GM23338 (cell line): ENCODE measurements at regions not wholly inside any gene's neighbourhood (a gene's known extent, or its start where the extent isn't known, plus 50 kb on each side); places are given as distances from the start of the nearest gene placed in this dataset.

ENCODE experiments used
- ATAC-seq: fragments of 200-7000 bp; cut with Tn5 transposase; 3 replicates; pipeline ENCODE4 v1.9.1; 2020
- DNase-seq: peaks from one replicate; pipeline ENCODE4 v3.0.0-alpha.2; 2015; ENCODE audit warnings: low spot score
- H2AFZ ChIP-seq: fragments of 200-600 bp; sonication (generic); 2 replicates; pipeline ENCODE4 v1.8.0; 2016; ENCODE audit warnings: antibody characterized with exemption, mild to moderate bottlenecking, moderate library complexity
- H3F3A ChIP-seq: fragments of 200-600 bp; sonication (generic); replicated peaks from 2 replicates; pipeline ENCODE4 v1.8.0; 2017; ENCODE audit warnings: antibody characterized with exemption, mixed run types, low read depth
- H3K27ac ChIP-seq: fragments of 200-600 bp; sonication (generic); 2 replicates; pipeline ENCODE4 v1.6.1; 2016; ENCODE audit warnings: low read depth
- H3K27me3 ChIP-seq: fragments of 200-600 bp; sonication (generic); 2 replicates; pipeline ENCODE4 v1.8.0; 2016; ENCODE audit warnings: mild to moderate bottlenecking, mixed run types, moderate library complexity; ENCODE audit not compliant: insufficient read depth
- H3K36me3 ChIP-seq: fragments of 200-600 bp; sonication (generic); 2 replicates; pipeline ENCODE4 v1.8.0; 2016; ENCODE audit warnings: mild to moderate bottlenecking; ENCODE audit not compliant: insufficient read depth
- H3K4me1 ChIP-seq: fragments of 200-600 bp; sonication (generic); 2 replicates; pipeline ENCODE4 v1.8.0; 2016; ENCODE audit warnings: mild to moderate bottlenecking, moderate library complexity; ENCODE audit not compliant: insufficient read depth
- H3K4me2 ChIP-seq: fragments of 200-600 bp; sonication (generic); 2 replicates; pipeline ENCODE4 v1.7.1; 2017; ENCODE audit warnings: mixed run types
- H3K4me3 ChIP-seq: fragments of 200-600 bp; sonication (generic); 2 replicates; pipeline ENCODE4 v1.6.1; 2016; ENCODE audit warnings: mixed run types
- H3K79me2 ChIP-seq: fragments of 200-600 bp; sonication (generic); replicated peaks from 2 replicates; pipeline ENCODE4 v1.8.0; 2017; ENCODE audit warnings: mild to moderate bottlenecking; ENCODE audit not compliant: insufficient read depth
- H3K9me2 ChIP-seq: fragments of 200-600 bp; sonication (generic); 2 replicates; pipeline ENCODE4 v1.8.0; 2017; ENCODE audit not compliant: insufficient read depth
- H4K20me1 ChIP-seq: fragments of 200-600 bp; sonication (generic); replicated peaks from 2 replicates; pipeline ENCODE4 v1.8.0; 2017; ENCODE audit warnings: mild to moderate bottlenecking; ENCODE audit not compliant: insufficient read depth
- H3K27ac Mint-ChIP-seq: 2 replicates; pipeline ENCODE4 v1.8.0; 2020; ENCODE audit warnings: inconsistent platforms, mild to moderate bottlenecking, moderate library complexity, mixed read lengths
- H3K27me3 Mint-ChIP-seq: 3 replicates; pipeline ENCODE4 v1.8.0; 2022; ENCODE audit warnings: low read depth, mild to moderate bottlenecking, moderate library complexity, mixed read lengths, inconsistent platforms; ENCODE audit not compliant: insufficient read depth, poor library complexity
- H3K36me3 Mint-ChIP-seq: 3 replicates; pipeline ENCODE4 v1.8.0; 2021; ENCODE audit warnings: low read depth, mild to moderate bottlenecking, inconsistent platforms, moderate library complexity, mixed read lengths
- H3K4me1 Mint-ChIP-seq: 3 replicates; pipeline ENCODE4 v1.8.0; 2020; ENCODE audit warnings: mild to moderate bottlenecking, inconsistent platforms, mixed read lengths
- H3K4me3 Mint-ChIP-seq: 3 replicates; pipeline ENCODE4 v1.8.0; 2021; ENCODE audit warnings: moderate library complexity, mild to moderate bottlenecking, inconsistent platforms, mixed read lengths
- H3K9me3 Mint-ChIP-seq: 3 replicates; pipeline ENCODE4 v1.8.0; 2020; ENCODE audit warnings: moderate library complexity, mild to moderate bottlenecking, inconsistent platforms, mixed read lengths
- CREB1 ChIP-seq: fragments of 250-450 bp; sonication (Bioruptor Pico); IDR thresholded peaks from 2 replicates; pipeline ENCODE4 v1.5.0; 2020; ENCODE audit warnings: low read depth, mild to moderate bottlenecking, moderate library complexity
- EZH2 ChIP-seq: fragments of 200-600 bp; sonication (generic); IDR thresholded peaks from one replicate; pipeline ENCODE4 v1.8.0; 2017; ENCODE audit warnings: antibody characterized with exemption, mild to moderate bottlenecking, low read depth; ENCODE audit not compliant: unreplicated experiment
- EZH2phosphoT487 ChIP-seq: fragments of 200-600 bp; sonication (generic); IDR thresholded peaks from one replicate; pipeline ENCODE4 v1.8.1; 2018; ENCODE audit warnings: antibody characterized with exemption; ENCODE audit not compliant: unreplicated experiment
- JUNB ChIP-seq: IDR thresholded peaks from one replicate; pipeline ENCODE4 v1.6.1; 2016; ENCODE audit warnings: antibody characterized with exemption; ENCODE audit not compliant: unreplicated experiment
- NANOG ChIP-seq: IDR thresholded peaks from 2 replicates; pipeline ENCODE4 v1.6.1; 2016; ENCODE audit warnings: antibody characterized with exemption, borderline replicate concordance
- STAT1 ChIP-seq: IDR thresholded peaks from one replicate; pipeline ENCODE4 v1.6.1; 2016; ENCODE audit warnings: antibody characterized with exemption; ENCODE audit not compliant: unreplicated experiment
- ZNF114 ChIP-seq: fragments of 250-450 bp; sonication (Bioruptor Pico); IDR thresholded peaks from 2 replicates; pipeline ENCODE4 v1.5.0; 2020; ENCODE audit warnings: mild to moderate bottlenecking, moderate library complexity
- TF ChIP-seq, protein P1 (sequence below): IDR thresholded peaks from one replicate; pipeline ENCODE4 v1.6.1; 2018; ENCODE audit warnings: antibody characterized with exemption; ENCODE audit not compliant: unreplicated experiment
- TF ChIP-seq, protein P2 (sequence below): IDR thresholded peaks from 2 replicates; pipeline ENCODE4 v1.6.1; 2016; ENCODE audit warnings: antibody characterized with exemption
- TF ChIP-seq, protein P3 (sequence below): fragments of 250-450 bp; sonication (Bioruptor Pico); IDR thresholded peaks from 2 replicates; pipeline ENCODE4 v1.5.0; 2020; ENCODE audit warnings: mild to moderate bottlenecking, moderate library complexity

DNA sequence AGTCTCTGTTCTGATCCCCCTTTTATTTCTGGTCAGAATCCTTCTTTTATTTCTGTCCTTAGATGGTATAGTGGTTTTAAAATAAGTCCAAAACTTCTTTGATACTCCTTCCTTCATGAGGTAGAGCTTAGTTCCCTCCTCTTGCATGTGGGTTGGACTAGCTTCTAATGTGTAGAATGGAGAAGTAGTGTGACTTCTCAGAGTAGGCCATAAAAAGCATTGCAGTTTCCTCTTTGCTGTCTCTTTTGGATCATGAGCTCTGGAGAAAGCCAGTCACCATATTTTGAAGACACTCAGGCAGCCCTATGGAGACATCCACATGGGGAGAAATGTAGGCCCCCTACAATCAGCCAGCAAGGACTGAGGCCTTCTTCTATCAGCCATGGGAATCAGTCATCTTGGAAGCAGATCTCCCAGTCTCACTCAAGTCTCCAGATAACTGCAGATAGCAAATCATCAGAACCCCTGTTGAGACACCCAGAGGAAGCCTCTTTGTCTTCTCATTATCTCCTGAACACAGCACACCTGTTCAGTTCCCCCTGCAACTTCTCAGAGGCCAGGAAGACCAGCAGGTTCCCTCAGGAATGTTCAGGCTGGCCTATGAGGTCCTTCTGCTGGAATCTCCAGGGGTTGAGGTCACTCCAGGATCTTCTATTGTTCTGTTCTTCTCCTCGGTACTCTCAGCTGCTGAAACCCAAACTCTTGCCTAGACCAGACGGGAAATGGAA is 511.9 kb upstream of the ZMIZ1 start (continued):
- TF ChIP-seq STAT1 (no peak), JUNB (no peak), CREB1 (CRISPR knock-in tag) (no peak), EZH2 (no peak)
- TF ChIP-seq, protein P1, sequence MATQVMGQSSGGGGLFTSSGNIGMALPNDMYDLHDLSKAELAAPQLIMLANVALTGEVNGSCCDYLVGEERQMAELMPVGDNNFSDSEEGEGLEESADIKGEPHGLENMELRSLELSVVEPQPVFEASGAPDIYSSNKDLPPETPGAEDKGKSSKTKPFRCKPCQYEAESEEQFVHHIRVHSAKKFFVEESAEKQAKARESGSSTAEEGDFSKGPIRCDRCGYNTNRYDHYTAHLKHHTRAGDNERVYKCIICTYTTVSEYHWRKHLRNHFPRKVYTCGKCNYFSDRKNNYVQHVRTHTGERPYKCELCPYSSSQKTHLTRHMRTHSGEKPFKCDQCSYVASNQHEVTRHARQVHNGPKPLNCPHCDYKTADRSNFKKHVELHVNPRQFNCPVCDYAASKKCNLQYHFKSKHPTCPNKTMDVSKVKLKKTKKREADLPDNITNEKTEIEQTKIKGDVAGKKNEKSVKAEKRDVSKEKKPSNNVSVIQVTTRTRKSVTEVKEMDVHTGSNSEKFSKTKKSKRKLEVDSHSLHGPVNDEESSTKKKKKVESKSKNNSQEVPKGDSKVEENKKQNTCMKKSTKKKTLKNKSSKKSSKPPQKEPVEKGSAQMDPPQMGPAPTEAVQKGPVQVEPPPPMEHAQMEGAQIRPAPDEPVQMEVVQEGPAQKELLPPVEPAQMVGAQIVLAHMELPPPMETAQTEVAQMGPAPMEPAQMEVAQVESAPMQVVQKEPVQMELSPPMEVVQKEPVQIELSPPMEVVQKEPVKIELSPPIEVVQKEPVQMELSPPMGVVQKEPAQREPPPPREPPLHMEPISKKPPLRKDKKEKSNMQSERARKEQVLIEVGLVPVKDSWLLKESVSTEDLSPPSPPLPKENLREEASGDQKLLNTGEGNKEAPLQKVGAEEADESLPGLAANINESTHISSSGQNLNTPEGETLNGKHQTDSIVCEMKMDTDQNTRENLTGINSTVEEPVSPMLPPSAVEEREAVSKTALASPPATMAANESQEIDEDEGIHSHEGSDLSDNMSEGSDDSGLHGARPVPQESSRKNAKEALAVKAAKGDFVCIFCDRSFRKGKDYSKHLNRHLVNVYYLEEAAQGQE = no peak
- TF ChIP-seq, protein P2, sequence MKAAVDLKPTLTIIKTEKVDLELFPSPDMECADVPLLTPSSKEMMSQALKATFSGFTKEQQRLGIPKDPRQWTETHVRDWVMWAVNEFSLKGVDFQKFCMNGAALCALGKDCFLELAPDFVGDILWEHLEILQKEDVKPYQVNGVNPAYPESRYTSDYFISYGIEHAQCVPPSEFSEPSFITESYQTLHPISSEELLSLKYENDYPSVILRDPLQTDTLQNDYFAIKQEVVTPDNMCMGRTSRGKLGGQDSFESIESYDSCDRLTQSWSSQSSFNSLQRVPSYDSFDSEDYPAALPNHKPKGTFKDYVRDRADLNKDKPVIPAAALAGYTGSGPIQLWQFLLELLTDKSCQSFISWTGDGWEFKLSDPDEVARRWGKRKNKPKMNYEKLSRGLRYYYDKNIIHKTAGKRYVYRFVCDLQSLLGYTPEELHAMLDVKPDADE = no peak

DNA sequence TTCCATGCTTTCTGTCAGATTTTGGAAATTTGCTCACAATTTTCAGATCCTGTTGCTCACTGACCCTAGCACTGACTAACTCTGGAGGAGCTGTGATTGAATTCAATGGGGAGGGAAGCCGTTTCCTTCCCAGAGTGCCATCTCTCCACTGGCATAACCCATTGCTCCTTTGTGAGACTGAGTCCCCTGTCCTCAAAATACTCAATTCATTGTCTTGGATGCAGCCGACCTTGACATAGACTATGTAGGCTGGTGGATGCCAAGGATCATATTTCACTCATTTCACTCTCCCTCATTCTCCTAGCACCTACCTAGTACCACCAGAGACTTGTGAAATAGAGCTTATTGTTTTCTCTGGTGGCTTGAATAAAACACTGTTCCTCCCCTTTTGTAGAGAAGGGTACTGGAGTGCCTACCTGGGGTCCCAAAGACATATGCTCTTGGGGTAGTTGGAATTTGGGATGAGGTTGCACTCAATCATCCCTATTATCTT is 511.3 kb upstream of the ZMIZ1 start:
- Mint-ChIP-seq H3K4me1 (peaks cover 15% of the 10 kb centered on the region), H3K27ac (no peak overlapping the region), H3K9me3 (no peaks in the 10 kb centered on the region), H3K4me3 (no peak overlapping the region), H3K27me3 (peaks cover 8% of the 10 kb centered on the region), H3K36me3 (no peaks in the 10 kb centered on the region)
- peaks cover 18% of the 10 kb centered on the region for H3K4me1 ChIP-seq
- H4K20me1 ChIP-seq = no peaks in the 10 kb centered on the region
- ATAC-seq (no peak), DNase-seq (no peak)
- H3K79me2 ChIP-seq = no peaks in the 10 kb centered on the region
- H3K4me3 ChIP-seq = no peak overlapping the region
- no peak for TF ChIP-seq ZNF114 (CRISPR knock-in tag)
- TF ChIP-seq, protein P3, sequence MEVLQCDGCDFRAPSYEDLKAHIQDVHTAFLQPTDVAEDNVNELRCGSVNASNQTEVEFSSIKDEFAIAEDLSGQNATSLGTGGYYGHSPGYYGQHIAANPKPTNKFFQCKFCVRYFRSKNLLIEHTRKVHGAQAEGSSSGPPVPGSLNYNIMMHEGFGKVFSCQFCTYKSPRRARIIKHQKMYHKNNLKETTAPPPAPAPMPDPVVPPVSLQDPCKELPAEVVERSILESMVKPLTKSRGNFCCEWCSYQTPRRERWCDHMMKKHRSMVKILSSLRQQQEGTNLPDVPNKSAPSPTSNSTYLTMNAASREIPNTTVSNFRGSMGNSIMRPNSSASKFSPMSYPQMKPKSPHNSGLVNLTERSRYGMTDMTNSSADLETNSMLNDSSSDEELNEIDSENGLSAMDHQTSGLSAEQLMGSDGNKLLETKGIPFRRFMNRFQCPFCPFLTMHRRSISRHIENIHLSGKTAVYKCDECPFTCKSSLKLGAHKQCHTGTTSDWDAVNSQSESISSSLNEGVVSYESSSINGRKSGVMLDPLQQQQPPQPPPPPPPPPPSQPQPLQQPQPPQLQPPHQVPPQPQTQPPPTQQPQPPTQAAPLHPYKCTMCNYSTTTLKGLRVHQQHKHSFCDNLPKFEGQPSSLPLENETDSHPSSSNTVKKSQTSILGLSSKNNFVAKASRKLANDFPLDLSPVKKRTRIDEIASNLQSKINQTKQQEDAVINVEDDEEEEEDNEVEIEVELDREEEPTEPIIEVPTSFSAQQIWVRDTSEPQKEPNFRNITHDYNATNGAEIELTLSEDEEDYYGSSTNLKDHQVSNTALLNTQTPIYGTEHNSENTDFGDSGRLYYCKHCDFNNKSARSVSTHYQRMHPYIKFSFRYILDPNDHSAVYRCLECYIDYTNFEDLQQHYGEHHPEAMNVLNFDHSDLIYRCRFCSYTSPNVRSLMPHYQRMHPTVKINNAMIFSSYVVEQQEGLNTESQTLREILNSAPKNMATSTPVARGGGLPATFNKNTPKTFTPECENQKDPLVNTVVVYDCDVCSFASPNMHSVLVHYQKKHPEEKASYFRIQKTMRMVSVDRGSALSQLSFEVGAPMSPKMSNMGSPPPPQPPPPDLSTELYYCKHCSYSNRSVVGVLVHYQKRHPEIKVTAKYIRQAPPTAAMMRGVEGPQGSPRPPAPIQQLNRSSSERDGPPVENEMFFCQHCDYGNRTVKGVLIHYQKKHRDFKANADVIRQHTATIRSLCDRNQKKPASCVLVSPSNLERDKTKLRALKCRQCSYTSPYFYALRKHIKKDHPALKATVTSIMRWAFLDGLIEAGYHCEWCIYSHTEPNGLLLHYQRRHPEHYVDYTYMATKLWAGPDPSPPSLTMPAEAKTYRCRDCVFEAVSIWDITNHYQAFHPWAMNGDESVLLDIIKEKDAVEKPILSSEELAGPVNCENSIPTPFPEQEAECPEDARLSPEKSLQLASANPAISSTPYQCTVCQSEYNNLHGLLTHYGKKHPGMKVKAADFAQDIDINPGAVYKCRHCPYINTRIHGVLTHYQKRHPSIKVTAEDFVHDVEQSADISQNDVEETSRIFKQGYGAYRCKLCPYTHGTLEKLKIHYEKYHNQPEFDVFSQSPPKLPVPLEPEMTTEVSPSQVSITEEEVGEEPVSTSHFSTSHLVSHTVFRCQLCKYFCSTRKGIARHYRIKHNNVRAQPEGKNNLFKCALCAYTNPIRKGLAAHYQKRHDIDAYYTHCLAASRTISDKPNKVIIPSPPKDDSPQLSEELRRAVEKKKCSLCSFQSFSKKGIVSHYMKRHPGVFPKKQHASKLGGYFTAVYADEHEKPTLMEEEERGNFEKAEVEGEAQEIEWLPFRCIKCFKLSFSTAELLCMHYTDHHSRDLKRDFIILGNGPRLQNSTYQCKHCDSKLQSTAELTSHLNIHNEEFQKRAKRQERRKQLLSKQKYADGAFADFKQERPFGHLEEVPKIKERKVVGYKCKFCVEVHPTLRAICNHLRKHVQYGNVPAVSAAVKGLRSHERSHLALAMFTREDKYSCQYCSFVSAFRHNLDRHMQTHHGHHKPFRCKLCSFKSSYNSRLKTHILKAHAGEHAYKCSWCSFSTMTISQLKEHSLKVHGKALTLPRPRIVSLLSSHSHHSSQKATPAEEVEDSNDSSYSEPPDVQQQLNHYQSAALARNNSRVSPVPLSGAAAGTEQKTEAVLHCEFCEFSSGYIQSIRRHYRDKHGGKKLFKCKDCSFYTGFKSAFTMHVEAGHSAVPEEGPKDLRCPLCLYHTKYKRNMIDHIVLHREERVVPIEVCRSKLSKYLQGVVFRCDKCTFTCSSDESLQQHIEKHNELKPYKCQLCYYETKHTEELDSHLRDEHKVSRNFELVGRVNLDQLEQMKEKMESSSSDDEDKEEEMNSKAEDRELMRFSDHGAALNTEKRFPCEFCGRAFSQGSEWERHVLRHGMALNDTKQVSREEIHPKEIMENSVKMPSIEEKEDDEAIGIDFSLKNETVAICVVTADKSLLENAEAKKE = no peak
- no peak for TF ChIP-seq EZH2
- TF ChIP-seq, protein P2 = no peak
- TF ChIP-seq EZH2phosphoT487 = no peak
- TF ChIP-seq STAT1 = no peak
- TF ChIP-seq NANOG = no peak
- no peaks in the 10 kb centered on the region for H3K36me3 ChIP-seq
- no peaks in the 10 kb centered on the region for H3F3A ChIP-seq
- no peak overlapping the region for H3K4me2 ChIP-seq
- H2AFZ ChIP-seq = no peak overlapping the region
- H3K27me3 ChIP-seq = no peaks in the 10 kb centered on the region
- no peak overlapping the region for H3K27ac ChIP-seq
- peaks cover 13% of the 10 kb centered on the region; the same call in 1 of the 2 replicates for H3K9me2 ChIP-seq
